ENCODE measurements at regions not wholly inside any gene's neighbourhood (a gene's known extent, or its start where the extent isn't known, plus 50 kb on each side); places are given as distances from the start of the nearest gene placed in this dataset.

DNA sequence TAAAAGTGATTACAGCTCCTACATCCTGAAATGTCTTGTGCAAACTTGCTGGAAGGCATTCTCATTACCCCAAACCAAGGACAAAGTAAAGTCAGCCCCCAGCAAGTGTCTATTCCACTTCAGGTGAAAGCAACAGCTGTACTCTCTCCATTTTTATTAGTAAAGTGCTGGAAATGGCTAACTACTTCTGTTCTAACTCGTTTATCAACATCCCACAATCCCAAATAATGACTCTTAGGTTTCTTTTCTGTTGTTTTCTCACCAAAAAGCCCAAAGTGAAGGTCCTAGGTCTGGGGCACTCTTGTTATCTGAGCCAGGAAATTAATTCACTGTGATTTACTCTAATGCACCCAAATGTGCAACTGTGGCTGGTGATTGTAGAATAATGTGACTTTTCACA, 105.7 kb downstream of the LRRC30 start:
- no peak overlapping the region for H2BK5ac ChIP-seq (ENCODE audit: insufficient read length, low read length)
- no peaks in the 10 kb centered on the region for H3K4me1 Mint-ChIP-seq
- no peak overlapping the region for H2BK20ac ChIP-seq (ENCODE audit: low read depth, low read length, poor library complexity, severe bottlenecking)
- no peak overlapping the region for H3K27ac Mint-ChIP-seq
- no peak overlapping the region for H2BK120ac ChIP-seq (ENCODE audit: low read depth, low read length, poor library complexity, severe bottlenecking)
- H3K18ac ChIP-seq (ENCODE audit: insufficient read length, low read depth, low read length) = no peak overlapping the region
- no peak overlapping the region for H3K23ac ChIP-seq (ENCODE audit: insufficient read length, low read depth, low read length)
- no peaks in the 10 kb centered on the region for H3K9me3 ChIP-seq (ENCODE audit: control insufficient read depth, low read depth, low read length)
- H4K5ac ChIP-seq (ENCODE audit: insufficient read length, low read depth, low read length) = no peak overlapping the region
- no peaks in the 10 kb centered on the region for H3K79me1 ChIP-seq (ENCODE audit: insufficient read depth, low read depth, low read length, poor library complexity, severe bottlenecking)
- no peak overlapping the region for H4K91ac ChIP-seq (ENCODE audit: insufficient read length, low read depth, low read length)
- DNase-seq = no peak
- H3K4me1 ChIP-seq (ENCODE audit: insufficient read depth, low read length) = no peaks in the 10 kb centered on the region
- H3K4me3 Mint-ChIP-seq = no peak overlapping the region
- no CpG with 5 or more reads among the region's 1 CpG for WGBS (ENCODE audit: extremely low coverage, insufficient read length, low lambda C conversion rate)
- H4K20me1 ChIP-seq (ENCODE audit: control insufficient read depth, insufficient read depth, insufficient read length) = no peaks in the 10 kb centered on the region
- H3K14ac ChIP-seq (ENCODE audit: insufficient read depth, low read length) = no peak overlapping the region
- H3K23me2 ChIP-seq (ENCODE audit: insufficient read length, low read depth, low read length, poor library complexity, severe bottlenecking) = no peaks in the 10 kb centered on the region
- H3K79me2 ChIP-seq (ENCODE audit: insufficient read depth, low read length) = no peaks in the 10 kb centered on the region
- no peaks in the 10 kb centered on the region; the same call in 1 of the 2 replicates for H3K27me3 Mint-ChIP-seq (ENCODE audit: low read depth)
- peaks cover 0 to 6% of the 10 kb centered on the region in 2 experiments; a peak in 1 of 5 replicates for H3K9me3 Mint-ChIP-seq
- no peak overlapping the region for H2AFZ ChIP-seq (ENCODE audit: low read length)
- no peaks in the 10 kb centered on the region for H3K27me3 ChIP-seq (ENCODE audit: insufficient read depth, low read length)
- H3K9ac ChIP-seq (ENCODE audit: extremely low read depth, insufficient read length, low read length) = no peak overlapping the region
- H3K4ac ChIP-seq (ENCODE audit: low read depth, low read length) = no peak overlapping the region
- H2BK15ac ChIP-seq (ENCODE audit: low read depth, low read length) = no peak overlapping the region
- no peak overlapping the region for H4K8ac ChIP-seq (replicated peaks; ENCODE audit: insufficient read length, low read depth, low read length)
- H3K36me3 Mint-ChIP-seq (ENCODE audit: insufficient read depth in 1 of 3, low read depth in 3 of 3) = no peaks in the 10 kb centered on the region
- no peak overlapping the region for H2BK12ac ChIP-seq (ENCODE audit: insufficient read length, low read depth, low read length)
- H2AK5ac ChIP-seq (ENCODE audit: insufficient read length, low read length) = no peak overlapping the region
- H3K56ac ChIP-seq (ENCODE audit: insufficient read length, low read depth, low read length) = no peak overlapping the region
- H3K27ac ChIP-seq (ENCODE audit: insufficient read length, low read depth, low read length) = no peak overlapping the region
- H3T11ph ChIP-seq (ENCODE audit: low read length) = no peak overlapping the region
- TF ChIP-seq, protein P1, sequence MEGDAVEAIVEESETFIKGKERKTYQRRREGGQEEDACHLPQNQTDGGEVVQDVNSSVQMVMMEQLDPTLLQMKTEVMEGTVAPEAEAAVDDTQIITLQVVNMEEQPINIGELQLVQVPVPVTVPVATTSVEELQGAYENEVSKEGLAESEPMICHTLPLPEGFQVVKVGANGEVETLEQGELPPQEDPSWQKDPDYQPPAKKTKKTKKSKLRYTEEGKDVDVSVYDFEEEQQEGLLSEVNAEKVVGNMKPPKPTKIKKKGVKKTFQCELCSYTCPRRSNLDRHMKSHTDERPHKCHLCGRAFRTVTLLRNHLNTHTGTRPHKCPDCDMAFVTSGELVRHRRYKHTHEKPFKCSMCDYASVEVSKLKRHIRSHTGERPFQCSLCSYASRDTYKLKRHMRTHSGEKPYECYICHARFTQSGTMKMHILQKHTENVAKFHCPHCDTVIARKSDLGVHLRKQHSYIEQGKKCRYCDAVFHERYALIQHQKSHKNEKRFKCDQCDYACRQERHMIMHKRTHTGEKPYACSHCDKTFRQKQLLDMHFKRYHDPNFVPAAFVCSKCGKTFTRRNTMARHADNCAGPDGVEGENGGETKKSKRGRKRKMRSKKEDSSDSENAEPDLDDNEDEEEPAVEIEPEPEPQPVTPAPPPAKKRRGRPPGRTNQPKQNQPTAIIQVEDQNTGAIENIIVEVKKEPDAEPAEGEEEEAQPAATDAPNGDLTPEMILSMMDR (conservative IDR thresholded peaks at IDR 0.05) = no peak
- H3K4me2 ChIP-seq (ENCODE audit: insufficient read depth, insufficient read length, low read length) = no peak overlapping the region

Data from H9 (cell line).